ENCODE measurements at regions not wholly inside any gene's neighbourhood (a gene's known extent, or its start where the extent isn't known, plus 50 kb on each side); places are given as distances from the start of the nearest gene placed in this dataset.
A peak's percentile ranks its signal among the peaks of the same experiment; 100 is the strongest.
"Not testable (repeated sequence)": the region's sequence is repeated elsewhere in the genome, so short reads cannot be mapped to it uniquely, and the experiment has no call there.

DNA sequence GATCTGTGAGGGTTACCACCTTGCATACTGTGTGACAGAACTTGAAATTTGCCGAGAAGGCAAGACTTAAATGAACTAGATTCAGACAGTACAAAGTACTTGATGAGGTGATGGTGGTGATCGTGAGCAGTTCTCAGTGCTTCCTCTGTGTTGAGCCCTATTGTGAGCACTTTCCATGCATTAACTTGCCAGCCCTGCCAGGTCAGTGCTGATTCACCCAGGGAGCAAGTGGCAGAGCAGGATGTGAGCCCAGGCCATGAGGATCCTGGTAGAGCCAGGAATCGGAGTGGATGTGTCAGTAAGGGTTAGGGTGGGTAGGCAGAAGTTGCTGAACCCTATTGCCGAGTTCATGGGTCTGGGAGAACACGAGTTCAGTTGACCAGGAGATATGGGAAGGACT is 4545.7 kb upstream of the TPTE start:
- ATAC-seq; intact Hi-C loops (cut with DNase I); DNase-seq (ENCODE audit: missing footprints): not testable (repeated sequence)

GRCh38 chr21:5997586-5997985 is 4523.8 kb upstream of the TPTE start:
- ATAC-seq; intact Hi-C loops (cut with DNase I); DNase-seq (ENCODE audit: missing footprints): not testable (repeated sequence)

DNA sequence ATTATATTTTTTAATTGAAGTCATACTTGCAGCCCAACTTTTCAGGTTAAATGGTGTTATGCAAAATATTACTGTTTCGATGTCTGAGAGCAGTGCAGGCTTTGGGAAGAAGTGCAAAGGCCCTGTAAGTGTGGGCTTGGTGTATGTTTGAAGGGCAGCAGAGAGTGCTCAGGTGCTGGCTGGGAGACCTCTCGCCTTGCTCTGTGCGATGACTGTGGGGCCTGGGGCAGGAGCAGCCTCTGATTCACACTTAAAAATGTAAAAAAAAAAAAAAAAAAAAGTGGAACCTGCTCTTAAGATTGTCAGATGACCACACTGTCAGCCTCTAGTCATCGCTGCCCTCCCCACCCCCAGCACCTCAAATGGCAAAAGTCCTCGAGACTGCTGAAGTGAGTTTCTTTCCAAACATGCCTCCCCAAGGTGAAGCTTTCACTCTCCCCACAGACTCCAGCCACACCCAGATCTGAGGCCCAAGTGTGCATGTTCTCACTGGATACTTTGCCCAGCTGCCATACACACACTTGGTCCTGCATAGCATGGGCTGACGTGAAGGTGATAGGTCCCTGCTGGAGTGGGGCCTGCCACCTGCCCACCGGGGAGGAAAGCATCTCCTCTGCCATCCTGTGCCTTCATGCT is 4505.8 kb upstream of the TPTE start:
- ATAC-seq; DNase-seq (ENCODE audit: missing footprints); intact Hi-C loops (cut with DNase I): not testable (repeated sequence)

DNA sequence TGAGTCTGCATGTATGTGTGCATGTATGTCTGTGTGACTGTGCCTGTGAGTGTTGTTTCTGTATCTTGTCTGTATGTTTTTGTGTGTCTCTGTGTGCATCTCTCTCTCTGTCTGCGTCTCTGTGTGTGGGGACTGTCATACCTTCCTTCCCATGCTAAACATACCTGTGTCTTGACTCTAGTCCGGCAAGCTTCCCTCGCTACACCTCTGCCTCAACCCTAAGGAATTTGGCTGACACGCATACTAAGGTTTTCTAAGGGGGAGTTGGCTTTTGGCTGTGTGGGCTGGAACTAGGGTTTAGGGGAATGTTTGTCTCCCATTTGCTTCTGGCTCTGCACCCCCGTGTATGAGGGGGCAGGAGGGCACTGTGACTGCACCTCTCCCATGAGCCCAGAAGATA is 4500.9 kb upstream of the TPTE start:
- ATAC-seq; DNase-seq (ENCODE audit: missing footprints); intact Hi-C loops (cut with DNase I): not testable (repeated sequence)

DNA sequence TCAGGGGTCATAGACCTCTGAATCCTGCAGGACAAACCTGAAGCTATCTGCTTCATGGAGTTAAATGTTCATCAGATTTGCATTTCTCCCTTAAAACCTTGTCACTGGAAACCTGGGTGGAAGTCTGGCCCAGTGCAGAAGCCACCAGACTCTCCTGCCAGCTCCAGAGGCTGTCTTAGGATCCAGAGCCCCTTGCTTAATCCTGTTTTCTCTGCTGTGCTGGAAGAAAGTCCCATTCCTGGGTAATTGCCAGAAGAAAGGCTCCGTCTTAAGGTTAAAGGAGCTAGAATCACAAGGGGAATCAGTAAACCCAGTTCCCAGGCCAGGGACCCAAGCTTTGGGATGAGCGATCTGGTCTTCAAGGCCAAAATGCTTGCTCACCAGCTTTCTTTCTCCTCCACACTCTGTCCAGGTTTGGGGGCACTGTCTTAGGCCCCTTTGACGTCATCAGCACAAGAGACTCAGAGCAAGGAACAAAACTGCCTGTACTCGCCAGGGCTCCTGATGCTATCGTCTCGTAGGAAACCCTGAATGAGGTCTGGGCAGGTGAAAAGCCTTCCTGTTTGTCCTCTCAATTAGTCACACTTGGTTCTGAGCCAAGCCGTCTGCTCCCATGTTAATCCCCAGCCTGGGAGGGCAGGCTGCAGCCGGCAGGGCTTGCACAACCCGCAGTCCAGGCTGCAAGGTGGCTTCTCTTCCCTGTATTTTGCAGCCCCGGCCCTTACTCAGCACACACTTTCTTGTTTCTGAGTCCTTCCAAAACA is 4500.2 kb upstream of the TPTE start:
- ATAC-seq = peak; percentile 90
- intact Hi-C loops (cut with DNase I); DNase-seq (ENCODE audit: missing footprints): not testable (repeated sequence)

- ATAC-seq; intact Hi-C loops (cut with DNase I); DNase-seq (ENCODE audit: missing footprints): not testable (repeated sequence)
These were observed 4499.6 kb upstream of the TPTE start for GRCh38 chr21:6021717-6022270.

DNA sequence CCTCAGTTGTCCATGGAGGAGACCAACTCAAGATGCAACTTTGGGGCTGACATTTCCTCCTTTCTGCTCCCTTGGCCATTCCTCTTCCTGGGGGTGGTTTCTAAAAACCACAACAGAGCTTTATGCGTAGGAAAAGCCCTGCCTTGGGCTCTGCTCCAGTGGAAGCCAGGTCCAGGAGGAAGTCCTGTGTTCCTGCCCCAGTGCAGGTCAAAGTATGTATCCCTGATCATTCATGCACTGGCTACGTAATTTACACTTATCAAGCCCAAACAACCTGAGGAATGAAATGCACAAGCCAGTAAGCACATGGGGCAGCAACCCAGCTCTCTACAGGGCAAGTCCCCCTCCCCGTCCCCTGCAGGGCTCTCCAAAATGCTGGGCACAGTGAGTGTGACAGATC is 4498.1 kb upstream of the TPTE start:
- intact Hi-C loops (cut with DNase I); ATAC-seq; DNase-seq (ENCODE audit: missing footprints): not testable (repeated sequence)

DNA sequence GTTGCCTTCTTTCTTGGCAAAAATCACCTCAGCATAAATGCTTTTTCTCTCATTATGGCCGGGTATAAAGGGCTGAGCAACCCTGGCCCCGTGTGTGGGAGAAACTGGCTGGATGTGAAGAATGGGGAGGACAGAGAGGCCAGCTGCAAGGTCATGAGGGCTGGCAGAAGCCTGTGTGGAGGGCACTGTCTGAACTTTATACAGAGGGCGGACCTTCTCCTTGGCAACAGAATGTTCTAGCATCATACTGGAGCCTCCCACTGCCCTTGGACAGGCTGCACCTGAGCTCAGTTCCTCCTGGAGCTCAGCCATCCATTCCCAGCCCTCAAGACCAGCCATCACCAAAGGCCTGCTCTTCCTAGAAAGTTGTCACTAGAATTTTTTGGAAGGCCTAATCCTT is 4496.2 kb upstream of the TPTE start:
- intact Hi-C loops (cut with DNase I); DNase-seq (ENCODE audit: missing footprints); ATAC-seq: not testable (repeated sequence)

DNA sequence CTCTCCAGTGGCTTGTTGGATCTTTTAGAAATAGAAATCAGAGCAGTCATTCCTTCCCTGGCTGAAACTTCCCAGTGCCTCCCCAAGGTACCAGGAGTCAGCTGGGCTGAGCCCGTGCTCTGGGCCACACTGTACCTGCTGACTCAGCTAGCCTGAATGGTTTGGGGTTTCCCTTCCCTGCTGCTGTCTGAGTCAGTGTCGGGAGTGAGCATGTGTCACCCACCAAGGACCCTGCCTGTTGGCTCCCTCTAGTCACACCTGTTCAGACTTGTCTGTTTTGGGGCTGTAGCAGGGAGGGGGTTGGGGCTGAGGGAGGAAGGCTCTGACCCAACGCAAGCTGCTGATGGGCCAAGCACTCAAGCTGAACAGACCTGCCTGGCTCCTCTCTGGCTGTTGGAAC is 4493.9 kb upstream of the TPTE start:
- intact Hi-C loops (cut with DNase I); DNase-seq (ENCODE audit: missing footprints): not testable (repeated sequence)
- ATAC-seq = peak; percentile 37

GRCh38 chr21:6034124-6034678 is 4487.2 kb upstream of the TPTE start:
- ATAC-seq; intact Hi-C loops (cut with DNase I); DNase-seq (ENCODE audit: missing footprints): not testable (repeated sequence)

GRCh38 chr21:6034820-6035473 is 4486.4 kb upstream of the TPTE start:
- ATAC-seq; DNase-seq (ENCODE audit: missing footprints); intact Hi-C loops (cut with DNase I): not testable (repeated sequence)

GRCh38 chr21:6035474-6036155 is 4485.8 kb upstream of the TPTE start:
- intact Hi-C loops (cut with DNase I); DNase-seq (ENCODE audit: missing footprints): not testable (repeated sequence)
- ATAC-seq = peak; percentile 66

GRCh38 chr21:6039224-6039623 is 4482.2 kb upstream of the TPTE start:
- DNase-seq (ENCODE audit: missing footprints); intact Hi-C loops (cut with DNase I): not testable (repeated sequence)
- peak; percentile 37 for ATAC-seq

GRCh38 chr21:6040095-6040494 is 4481.3 kb upstream of the TPTE start:
- DNase-seq (ENCODE audit: missing footprints); ATAC-seq; intact Hi-C loops (cut with DNase I): not testable (repeated sequence)

DNA sequence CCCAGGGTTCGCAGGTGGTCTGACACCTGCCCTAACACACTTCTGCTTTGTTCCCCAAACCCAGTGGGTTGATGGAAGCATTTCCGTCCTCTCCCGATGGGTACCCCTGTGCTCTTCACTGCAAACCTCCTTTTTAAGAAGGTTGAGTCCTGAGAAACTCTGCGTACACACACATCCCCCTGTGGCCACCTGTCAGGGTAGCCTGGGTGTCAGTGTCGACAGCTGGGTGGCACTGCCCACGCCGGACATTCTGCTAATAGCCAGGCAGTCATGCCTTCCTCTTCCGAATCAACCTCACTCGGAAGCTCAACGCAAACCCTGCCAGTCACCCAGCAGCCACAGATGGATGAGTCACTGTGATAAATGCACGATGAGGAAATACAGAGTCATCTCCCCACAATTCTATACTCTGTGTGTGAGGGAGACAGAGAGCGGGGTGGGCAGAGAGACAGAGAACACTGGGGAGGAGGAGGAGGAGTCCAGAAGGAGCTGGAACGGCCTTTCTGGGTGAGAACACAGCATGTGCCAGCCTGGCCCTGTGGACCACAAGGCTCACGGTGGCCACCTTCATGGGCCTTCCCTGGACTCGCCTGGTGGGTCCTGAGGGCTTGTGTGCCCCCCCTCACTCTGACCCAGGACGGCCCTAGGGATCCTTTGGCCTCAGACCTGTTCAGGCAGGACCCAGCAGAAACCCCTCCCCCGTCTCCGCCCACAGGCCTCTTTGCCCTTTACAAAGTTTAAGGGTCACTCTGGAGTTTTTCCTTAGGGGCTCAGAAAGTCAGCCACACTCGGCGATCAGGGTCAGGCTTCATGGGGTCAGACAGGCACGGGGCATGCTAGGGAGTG is 4477.7 kb upstream of the TPTE start:
- intact Hi-C loops (cut with DNase I); ATAC-seq: not testable (repeated sequence)
- peak; percentile 6 for DNase-seq (ENCODE audit: missing footprints)

DNA sequence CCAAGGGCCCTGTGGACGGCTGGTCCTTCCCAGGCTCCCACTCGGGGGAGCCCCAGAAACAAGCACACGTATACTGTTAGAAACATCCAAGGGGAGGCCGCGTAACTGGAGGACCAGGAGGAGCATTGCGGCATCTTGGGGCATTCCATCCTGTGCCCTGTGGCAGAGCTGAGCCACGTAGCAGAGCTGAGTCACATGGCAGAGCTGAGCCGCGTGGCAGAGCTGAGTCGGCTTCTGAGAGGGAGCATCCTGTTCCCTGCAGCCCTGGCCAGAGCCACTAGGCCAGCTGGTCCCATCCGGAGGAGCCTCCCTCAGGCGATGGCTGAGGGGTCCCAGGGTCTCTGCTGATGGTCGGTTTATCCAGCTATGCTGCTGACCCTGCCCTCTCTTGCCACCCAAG is 4476.7 kb upstream of the TPTE start:
- ATAC-seq; DNase-seq (ENCODE audit: missing footprints); intact Hi-C loops (cut with DNase I): not testable (repeated sequence)

DNA sequence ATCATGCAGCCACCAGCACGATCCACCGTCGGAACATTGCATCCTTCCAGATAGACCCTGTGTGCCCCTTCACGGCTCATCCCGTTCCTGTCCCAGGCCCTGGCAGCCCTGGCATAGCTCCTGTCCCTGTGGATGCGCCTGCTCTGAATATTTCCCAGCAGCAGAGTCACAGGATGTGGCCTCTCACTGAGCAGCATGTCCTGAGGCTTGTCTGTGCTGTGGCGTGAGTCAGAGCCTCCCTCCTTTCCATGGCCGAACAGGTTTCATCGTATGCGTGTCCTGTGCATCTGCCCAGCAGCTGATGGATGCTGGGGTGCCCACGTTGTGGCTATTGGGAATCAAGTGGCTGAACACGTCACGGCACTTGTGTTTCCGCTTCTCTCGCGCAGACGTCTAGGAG is 4471.5 kb upstream of the TPTE start:
- DNase-seq (ENCODE audit: missing footprints); ATAC-seq; intact Hi-C loops (cut with DNase I): not testable (repeated sequence)
